PC-9 (cell line): ENCODE measurements at regions not wholly inside any gene's neighbourhood (a gene's known extent, or its start where the extent isn't known, plus 50 kb on each side); places are given as distances from the start of the nearest gene placed in this dataset.

Experiments
- CTCF ChIP-seq: fragments of 200-600 bp; sonication (generic); conservative IDR thresholded peaks from 2 replicates; pipeline ENCODE4 v1.6.1; 2017; ENCODE audit warnings: mixed run types, antibody characterized with exemption, mild to moderate bottlenecking, moderate library complexity
- EZH2 ChIP-seq: fragments of 200-600 bp; sonication (generic); IDR thresholded peaks from 2 replicates; pipeline ENCODE4 v1.8.0; 2017; ENCODE audit warnings: antibody characterized with exemption, low read depth

DNA sequence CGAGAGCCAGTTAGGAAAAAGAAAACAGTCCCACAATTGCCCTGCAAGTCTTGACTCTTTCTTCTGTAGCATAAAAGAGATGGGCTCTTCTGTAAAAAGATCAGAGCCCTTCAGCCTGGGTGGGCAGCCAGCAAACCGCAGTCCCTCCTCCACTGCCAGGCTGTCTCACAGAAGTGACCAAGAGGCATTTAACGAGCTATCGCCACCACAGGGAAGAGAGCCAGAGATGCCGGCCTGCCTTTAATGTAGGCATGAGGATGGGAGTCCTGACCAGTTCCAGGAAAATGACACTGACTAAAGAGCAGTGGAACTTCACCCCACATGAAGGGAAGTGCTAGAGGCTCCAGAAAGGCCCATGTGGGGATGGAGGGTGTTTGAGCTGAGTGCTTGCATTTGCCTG is 264.6 kb downstream of the NDUFS4 start:
- TF ChIP-seq EZH2: no peak
- TF ChIP-seq CTCF: no peak
